ENCODE measurements at regions not wholly inside any gene's neighbourhood (a gene's known extent, or its start where the extent isn't known, plus 50 kb on each side); places are given as distances from the start of the nearest gene placed in this dataset.
"Not testable (repeated sequence)": the region's sequence is repeated elsewhere in the genome, so short reads cannot be mapped to it uniquely, and the experiment has no call there.

DNA sequence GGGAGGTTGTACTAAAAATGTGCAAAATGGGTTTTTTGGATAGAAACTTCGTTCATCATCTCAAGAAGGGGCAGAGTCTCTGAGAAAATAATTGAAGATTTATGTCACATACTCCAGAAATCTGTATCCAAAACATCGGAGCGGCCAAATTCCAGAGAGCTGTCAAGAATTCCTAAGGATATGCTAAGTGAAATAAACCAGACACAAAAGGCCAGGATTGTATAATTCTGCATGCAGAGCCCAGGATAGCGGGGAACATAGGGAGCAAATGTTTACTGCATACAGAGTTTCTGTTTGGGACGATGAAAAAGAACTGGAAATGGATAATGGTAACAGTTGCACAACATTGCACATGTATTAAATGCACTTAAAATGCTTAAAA, 224.2 kb upstream of the AUTS2 start:
- DNase-seq (ENCODE audit: low read depth in 2 of 3, low spot score in 2 of 3), result no peak

DNA sequence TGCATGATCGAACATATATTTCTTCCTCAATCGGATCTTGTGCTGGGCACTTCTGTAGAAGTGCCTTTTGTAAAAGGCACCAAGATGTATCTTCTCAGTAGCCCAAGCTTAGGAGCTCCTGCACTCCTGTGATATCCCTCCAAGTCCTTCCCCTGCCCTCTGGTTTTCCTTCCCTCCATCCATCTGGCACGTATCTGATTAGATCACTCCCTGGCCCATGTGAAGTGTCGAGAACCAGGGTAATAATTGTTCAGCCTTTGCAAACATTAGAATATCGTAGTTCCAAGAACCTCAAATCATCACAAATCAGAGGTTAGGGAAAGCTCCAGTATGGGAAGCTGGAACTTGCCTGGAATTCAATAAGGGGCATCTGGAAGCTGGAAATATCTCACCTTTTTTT, 221.1 kb upstream of the AUTS2 start:
- DNase-seq (ENCODE audit: low read depth in 2 of 3, low spot score in 2 of 3), result no peak

DNA sequence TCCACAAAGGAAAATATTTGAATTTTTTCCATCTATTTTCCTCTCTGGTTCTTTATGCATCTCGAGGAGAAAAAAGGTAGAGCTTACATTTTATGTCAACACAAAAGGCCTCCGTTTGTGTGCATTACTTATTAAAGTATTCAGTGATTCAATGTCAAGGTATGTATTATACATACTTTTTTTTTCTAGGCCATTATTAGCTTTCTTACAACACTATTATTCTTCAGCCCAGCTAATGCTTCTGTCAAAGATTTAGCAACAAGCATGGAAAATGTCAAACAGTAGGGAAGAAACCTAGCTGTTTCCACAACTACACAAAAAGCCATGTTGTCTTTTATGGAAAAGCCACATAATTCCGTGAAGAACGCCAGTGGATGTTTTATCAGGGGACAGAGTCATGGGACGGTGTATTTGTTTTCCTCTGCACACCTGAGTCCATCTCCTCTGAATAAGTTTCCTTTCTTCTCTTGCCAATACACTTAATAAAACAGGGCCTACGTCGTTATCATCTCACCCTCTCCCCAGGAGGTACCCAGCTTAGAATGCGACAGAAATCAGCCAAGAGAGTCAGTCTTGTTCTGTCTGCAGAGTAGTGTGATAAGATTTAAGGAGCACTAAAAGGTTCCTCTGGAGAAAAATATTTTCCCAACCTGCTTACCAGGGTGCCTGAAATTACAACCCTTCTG, 209.7 kb upstream of the AUTS2 start:
- DNase-seq (ENCODE audit: low read depth in 2 of 3, low spot score in 2 of 3), result no peak

DNA sequence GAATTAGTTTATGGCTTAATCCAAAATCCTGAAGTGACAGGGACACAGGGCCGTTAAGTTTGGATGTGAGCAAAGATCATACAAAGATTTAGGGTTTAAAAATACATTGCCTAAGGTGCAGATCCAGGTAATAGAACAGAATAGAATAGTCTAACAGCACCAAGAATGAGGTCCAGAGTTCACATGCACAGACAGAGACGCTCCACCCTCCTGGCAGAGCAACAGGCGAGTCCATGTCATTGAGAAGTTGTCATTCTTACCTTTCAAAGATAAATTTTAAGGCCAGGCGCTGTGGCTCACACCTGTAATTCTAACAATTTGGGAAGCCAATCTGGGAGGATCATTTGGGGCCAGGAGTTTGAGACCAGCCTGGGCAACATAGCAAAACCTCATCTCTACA, 209.1 kb upstream of the AUTS2 start:
- DNase-seq (ENCODE audit: low read depth in 2 of 3, low spot score in 2 of 3), result no peak

DNA sequence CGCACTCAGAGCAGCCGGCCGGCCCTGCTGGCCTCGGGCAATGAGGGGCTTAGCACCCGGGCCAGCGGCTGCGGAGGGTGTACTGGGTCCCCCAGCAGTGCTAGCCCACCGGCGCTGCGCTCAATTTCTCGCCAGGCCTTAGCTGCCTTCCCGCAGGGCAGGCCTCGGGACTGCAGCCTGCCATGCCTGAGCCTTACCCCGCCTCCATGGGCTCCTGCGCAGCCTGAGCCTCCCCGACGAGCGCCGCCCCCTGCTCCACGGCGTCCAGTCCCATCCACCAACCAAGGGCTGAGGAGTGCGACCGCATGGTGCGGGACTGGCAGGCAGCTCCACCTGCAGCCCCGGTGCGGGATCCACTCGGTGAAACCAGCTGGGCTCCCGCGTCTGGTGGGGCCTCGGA, 204.4 kb upstream of the AUTS2 start:
- not testable (repeated sequence) for DNase-seq (ENCODE audit: low read depth in 2 of 3, low spot score in 2 of 3)

DNA sequence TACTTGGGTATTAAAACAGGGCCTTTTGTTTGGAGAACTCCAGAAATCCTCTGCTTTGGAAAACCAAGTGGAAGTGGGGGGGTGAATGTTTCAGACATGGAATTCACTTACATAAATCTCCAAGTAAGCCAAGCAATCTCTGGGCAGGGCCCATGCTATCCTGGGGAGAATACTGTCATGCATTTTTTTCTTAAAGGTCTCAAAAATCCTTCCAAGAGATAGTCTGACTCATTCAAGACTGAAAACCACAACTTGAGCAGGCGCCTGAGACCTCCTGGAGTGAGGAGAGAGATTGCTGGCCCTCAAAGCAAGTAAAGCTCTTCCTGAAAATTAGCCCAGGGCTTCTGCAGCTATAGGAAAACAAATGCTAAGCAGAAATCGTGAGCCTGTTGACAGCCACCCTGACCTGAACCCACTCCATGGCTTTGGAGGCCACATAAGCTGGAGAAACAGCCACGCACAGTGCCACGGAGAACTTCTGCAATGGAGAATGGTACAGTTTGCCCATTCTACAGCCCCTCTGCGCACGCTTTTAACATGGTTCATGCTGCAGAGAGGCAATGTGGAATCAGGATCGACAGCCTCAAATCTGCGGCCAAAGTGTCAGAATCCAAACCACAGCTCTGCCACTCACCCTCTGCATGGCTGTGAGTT, 203.1 kb upstream of the AUTS2 start:
- DNase-seq (ENCODE audit: low read depth in 2 of 3, low spot score in 2 of 3), result no peak

DNA sequence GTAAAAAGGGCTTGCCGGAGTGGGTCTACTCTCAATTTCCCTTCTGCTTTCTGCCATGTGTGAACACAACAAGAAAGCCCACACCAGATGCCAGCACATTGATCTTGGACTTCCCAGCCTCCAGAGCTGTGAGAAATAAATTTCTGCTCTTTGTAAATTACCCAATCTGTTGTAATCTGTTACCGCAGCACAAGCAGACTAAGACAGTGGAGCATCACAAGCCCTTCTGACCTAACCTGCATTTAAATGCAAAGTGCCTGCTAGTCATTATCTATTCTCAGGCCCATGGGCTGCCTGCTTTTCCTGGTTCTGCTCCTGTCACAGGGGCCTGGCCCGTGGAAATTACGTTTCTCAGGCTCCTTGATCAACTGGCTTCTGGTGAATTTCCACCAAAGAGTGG, 199.3 kb upstream of the AUTS2 start:
- DNase-seq (ENCODE audit: low read depth in 2 of 3, low spot score in 2 of 3), result no peak

DNA sequence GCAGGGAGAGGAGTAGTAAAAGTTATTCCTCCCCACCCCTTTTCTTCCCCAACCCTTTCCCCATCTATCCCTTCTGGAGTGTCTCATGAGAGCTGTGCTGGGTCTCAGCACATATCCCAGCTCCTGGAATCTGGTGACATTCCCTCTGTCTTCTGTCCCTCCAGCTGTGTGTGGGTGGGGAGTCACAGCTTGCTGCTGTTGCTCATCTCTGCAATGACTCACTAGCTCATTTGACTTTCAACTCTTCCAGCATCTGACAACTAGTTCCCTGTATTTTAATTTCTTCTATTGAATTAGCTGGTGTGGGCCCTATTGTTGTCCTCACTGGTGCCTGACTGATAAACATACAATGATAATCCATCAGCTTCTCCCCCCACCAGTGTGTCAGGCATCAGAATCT, 198.9 kb upstream of the AUTS2 start:
- no peak for DNase-seq (ENCODE audit: low read depth in 2 of 3, low spot score in 2 of 3)

DNA sequence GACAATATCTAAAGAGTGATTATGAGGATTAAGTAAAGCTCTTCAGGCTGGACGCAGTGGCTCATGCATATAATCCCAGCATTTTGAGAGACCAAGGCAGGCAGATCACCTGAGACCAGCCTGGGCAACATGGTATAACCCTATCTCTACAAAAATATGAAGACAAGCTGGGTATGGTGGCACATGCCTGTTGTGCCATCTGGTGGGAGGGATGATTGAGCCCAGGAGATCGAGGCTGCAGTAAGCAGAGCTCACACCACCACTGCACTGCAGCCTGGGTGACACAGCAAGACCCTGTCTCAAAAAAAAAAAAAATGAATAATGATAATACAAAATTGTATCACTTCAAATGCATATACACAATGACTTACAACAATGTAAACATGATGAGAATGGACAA, 195.6 kb upstream of the AUTS2 start:
- no peak for DNase-seq (ENCODE audit: low read depth in 2 of 3, low spot score in 2 of 3)

DNA sequence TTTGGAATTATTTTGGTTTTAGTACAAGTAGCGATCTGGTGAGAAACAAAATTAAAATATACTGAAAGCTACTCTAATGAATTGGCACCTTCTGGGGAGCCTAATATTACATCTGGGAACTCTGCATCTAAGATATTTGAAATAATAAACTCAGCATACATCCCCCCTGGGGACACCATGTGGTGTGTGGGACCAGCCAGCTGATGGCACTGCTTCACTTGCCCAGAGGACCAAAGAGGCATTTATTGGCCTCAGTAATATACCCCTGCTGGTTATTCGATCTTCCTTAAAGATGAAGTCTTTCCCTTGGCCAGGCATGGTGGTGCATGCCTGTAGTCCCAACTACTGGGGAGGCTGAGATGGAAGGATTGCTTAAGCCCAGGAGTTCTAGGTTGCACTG, 195.1 kb upstream of the AUTS2 start:
- DNase-seq (ENCODE audit: low read depth in 2 of 3, low spot score in 2 of 3), result no peak

DNA sequence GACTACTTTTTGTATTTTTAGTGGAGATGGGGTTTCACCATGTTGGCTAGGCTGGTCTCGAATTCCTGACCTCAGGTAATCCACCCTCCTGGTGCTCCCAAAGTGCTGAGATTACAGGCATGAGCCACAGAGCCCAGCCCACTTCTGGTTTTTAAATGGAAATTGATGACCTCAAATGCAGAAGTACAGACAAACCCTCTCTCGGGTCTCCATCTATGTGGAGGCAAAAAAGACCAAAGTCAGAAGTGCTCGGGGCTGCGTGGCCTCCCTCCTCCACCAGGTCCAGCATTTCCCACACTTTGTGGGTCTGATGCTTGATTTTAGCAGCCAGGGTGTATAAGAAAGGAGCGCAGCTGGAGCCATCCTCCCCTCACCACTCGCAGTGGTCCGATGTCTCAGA, 187.3 kb upstream of the AUTS2 start:
- DNase-seq (ENCODE audit: low read depth in 2 of 3, low spot score in 2 of 3), result no peak

DNA sequence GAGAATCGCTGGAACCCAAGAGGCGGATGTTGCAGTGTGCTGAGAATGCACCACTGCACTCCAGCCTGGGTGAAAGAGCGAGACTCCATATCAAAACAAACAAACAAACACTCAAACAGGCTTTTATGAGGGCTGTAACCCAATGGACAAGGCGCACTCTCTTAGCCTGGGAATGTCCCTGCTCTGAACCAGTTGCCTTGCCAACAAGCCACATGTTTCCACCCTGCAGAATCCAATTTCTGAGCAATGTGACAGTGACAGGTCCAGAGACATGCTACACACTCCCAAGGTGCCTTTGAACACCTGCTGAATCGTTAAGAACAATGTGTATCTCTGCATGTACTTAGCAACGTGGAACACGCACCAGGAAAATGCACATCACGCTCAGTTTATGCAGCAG, 186.8 kb upstream of the AUTS2 start:
- DNase-seq (ENCODE audit: low read depth in 2 of 3, low spot score in 2 of 3), result no peak

DNA sequence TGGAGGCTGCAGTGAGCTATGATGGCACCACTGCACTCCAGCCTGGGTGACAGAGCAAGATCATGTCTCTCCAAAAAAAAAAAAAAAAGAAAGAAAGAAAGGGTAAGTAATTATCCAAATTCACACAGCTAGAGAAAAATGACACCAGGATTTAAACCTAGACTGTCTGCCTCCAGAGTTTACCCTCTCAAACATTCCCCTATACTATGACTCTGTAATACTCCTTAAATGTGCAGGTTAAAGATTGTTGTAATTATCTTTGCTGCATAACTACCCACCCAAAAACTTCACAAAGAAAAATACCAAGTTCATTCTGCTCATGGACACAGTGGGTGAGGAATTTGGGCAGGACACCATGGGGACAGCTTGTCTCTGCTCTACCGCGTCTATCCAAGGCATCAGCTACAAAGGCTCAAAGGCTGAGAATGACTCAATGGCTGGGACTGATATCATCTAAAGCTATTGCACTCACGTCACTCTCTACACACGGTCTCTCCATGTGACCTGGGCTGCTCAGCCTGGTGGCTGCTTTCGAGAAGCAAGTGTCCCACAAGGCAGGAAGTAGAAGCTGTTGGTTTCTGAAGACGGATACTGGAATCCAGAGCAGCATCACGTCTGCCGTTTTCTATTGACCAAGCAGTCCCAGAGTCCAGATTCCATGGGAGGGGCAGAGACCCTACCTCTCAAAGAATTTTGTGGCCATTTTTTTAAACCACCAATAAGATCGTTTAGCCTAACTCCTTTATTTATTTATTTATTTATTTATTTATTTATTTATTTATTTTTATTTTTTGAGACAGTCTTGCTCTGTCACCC, 185.7 kb upstream of the AUTS2 start:
- peak in 1 of 3 experiments; percentile 2 for DNase-seq (ENCODE audit: low read depth in 2 of 3, low spot score in 2 of 3)

DNA sequence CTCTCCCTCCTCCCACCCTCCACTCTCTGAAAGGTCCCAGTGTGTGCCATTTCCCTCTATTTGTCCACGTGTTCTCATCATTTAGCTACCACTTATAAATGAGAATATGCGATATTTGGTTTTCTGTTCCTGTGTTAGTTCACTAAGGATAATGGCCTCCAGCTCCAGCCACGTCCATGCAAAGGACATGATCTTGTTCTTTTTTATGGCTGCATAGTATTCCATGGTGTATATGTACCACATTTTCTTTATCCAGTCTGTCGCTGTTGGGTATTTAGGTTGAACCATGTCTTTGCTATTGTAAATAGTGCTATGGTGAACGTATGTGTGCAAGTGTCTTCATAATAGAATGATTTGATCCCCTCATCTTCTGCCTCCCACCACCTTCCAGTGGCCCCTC, 183.7 kb upstream of the AUTS2 start:
- no peak for DNase-seq (ENCODE audit: low read depth in 2 of 3, low spot score in 2 of 3)

DNA sequence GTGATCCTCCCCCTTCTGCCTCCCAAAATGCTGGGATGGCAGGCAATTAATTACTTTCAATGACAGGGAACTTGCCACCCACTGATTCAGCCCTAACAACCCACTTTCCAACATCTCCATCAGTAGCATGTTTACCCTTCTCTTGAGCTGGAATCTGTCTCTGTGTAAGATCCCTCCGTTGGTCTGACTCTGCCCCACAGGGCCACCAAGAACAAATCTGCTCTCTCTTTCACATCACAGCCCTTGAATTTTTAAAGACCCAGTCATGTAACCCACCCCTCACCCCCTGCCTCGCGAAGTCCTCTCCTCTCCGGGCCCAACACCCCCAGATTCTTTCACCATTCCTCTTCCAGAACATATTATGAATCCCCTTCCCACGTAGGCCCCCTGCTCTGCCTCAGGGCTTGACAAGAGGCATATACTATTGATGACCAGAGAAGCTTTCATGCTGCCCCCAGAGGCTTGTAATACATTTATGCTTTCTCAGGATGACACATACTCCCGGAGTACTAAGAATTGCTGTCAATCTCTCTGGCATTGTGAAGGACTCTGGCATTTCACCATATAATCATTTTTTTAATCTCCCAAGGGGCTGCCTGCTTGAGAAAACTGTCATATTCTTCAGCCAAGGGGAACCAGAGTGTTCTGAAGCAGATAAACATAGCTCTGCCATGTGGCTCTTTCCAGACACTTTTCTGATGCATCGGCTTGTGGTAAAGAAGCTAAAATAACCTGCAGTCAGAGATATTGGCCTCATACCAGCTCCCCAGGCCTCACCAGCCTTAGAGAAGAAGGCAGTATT, 179.2 kb upstream of the AUTS2 start:
- no peak for DNase-seq (ENCODE audit: low read depth in 2 of 3, low spot score in 2 of 3)

DNA sequence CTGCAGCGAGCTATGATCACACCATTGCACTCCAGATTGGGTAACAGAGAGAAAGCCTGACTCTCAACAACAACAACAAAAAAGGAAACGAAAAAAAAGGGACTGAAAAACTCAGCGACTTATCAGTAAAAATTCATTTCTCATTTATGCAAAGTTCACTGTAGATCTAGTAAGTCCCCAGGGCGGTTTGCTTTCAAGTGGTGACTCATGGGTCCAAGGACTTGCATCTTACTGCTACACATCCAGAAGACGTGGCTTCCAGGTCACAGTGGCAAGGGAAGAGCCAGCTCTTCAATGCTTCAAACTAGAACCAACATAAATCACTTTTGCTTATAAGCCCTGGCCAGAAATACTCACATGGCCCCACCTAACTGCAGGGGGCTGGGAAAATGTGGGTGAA, 178.3 kb upstream of the AUTS2 start:
- no peak for DNase-seq (ENCODE audit: low read depth in 2 of 3, low spot score in 2 of 3)

DNA sequence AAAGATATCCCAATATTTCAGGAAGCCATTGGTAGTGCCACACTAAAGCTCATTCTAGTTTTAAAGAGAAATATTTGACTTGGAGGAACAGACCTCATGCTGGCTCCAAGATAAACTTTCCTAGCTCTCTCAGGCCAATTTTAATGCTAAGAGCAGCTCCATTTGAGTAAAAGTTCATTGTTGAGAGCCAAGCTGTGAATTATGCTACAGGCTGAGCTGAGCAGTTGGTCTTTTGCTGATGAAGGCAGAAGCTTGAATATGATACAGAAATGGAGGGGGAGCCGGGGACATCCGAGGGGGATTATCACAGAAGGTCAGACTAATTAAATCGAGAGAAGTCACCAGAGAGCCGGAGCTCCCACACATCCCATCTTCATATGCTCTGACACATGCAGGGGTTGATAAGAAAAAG, 175.7 kb upstream of the AUTS2 start:
- no peak for DNase-seq (ENCODE audit: low read depth in 2 of 3, low spot score in 2 of 3)

DNA sequence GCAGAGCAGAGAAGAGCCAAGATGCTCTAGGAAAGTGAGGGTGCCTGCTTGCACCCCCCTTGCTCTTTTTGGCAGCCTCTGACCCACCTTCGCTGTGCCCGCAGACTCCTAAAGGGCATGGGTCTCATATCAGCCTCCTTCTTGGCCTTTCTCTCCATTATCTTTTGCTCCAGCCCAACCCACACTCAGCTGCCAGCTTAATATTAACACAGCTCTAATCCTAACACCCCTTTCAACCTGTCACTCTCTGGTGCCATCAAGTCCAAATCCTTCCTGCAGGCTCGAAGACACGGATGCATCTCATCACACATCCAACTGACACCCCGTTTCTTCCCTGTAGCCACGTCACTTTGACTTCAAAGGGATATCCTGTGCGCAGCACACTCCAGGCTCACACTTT, 171.6 kb upstream of the AUTS2 start:
- DNase-seq (ENCODE audit: low read depth in 2 of 3, low spot score in 2 of 3), result no peak

DNA sequence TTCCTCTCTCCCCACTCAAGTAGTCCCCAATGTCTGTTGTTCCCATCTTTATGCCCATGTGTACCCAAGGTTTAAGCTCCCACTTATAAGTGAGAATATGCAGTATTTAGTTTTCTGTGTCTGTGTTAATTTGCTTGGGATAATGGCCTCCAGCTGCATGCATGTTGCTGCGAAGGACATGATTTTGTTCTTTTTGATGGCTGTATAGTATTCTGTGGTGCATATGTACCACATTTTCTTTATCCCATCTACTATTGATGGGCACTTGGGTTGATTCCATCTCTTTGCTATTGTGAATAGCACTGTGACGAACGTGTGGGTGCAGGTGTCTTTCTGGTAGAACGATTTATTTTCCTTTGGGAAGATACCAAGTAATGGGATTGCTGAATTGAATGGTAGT, 170.2 kb upstream of the AUTS2 start:
- no peak for DNase-seq (ENCODE audit: low read depth in 2 of 3, low spot score in 2 of 3)

DNA sequence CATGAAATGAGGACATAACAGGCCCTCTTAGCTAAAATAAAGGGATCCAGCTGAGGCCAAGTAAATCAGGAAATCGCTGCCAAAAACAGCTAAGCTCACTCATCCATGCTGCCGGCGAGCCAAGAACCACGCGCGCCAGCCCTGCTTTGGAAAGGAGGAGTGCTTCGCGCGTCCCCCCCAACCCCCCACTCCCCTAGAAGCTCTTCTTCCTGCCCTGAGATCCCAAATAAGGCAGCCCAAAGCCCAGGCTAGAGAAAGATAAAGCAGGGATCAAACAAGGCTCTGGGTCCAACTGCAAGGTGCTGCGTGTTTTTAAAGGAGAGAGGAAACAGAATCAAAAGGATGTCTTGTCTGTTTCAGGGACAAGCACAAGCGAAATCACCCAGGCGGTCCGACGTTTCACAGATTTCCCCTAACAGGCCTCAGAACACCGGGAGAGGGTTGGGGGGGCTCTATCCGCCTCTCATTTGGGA, 168.3 kb upstream of the AUTS2 start:
- DNase-seq (ENCODE audit: low read depth in 2 of 3, low spot score in 2 of 3), result no peak

DNA sequence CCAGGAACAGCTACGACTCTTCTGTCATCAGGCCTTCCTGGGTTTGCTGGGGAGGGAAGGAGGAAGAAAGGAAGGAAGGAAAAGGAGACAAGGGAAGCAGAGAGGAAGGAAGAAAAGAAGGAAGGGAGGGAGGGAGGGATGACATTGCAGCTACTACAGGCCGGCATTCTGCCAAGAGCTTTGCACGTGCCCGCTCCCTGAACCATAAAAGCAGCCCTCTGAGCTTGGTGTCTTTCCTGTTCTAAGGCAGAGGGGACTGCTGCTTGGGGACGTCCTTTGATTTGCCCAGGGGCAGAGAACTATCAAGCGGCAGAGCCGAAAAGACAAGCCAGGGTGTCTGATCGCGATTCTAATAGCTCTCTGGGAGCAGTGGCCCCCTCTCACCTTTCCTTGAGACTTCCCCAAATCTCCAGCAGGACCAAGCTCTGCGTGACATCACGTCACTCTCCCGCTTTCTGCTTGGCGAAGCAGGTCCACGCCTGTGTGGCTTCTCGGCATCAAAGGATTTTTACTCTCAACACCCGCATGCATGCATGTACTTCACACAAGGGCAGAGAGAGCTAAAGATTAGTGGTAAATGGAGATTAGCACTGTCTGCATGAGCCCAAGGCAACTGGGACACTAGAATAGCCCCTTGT, 167.8 kb upstream of the AUTS2 start:
- DNase-seq (ENCODE audit: low read depth in 2 of 3, low spot score in 2 of 3), result no peak

Data from activated CD8-positive, alpha-beta memory T cell treated with anti-CD3 and anti-CD28 coated beads for 48 hours (primary cell).